HCT116 (cell line): ENCODE measurements at regions not wholly inside any gene's neighbourhood (a gene's known extent, or its start where the extent isn't known, plus 50 kb on each side); places are given as distances from the start of the nearest gene placed in this dataset.
"Not testable (repeated sequence)": the region's sequence is repeated elsewhere in the genome, so short reads cannot be mapped to it uniquely, and the experiment has no call there.

ENCODE experiments used
- EZH2 ChIP-seq: fragments of 200-600 bp; sonication (generic); IDR thresholded peaks from 2 replicates; pipeline ENCODE4 v1.6.1; 2017; ENCODE audit warnings: antibody characterized with exemption, mixed run types
- JUND ChIP-seq: IDR thresholded peaks from 2 replicates; pipeline ENCODE4 v1.6.1; 2012
- POLR2AphosphoS5 ChIP-seq: IDR thresholded peaks from 2 replicates; pipeline ENCODE4 v1.6.1; 2011; ENCODE audit warnings: mild to moderate bottlenecking, low read depth, low read length, moderate library complexity
- RAD21 ChIP-seq: IDR thresholded peaks from 2 replicates; pipeline ENCODE4 v1.6.1; 2012; ENCODE audit warnings: low read depth, mild to moderate bottlenecking
- REST ChIP-seq: IDR thresholded peaks from 2 replicates; pipeline ENCODE4 v1.6.1; 2012; ENCODE audit warnings: low read depth
- SIN3A ChIP-seq: IDR thresholded peaks from 2 replicates; pipeline ENCODE4 v1.6.1; 2012; ENCODE audit warnings: low read depth
- TCF7L2 ChIP-seq: IDR thresholded peaks from 2 replicates; pipeline ENCODE4 v1.7.0; 2011; ENCODE audit warnings: borderline replicate concordance, inconsistent platforms; ENCODE audit not compliant: insufficient read depth, insufficient read length; ENCODE audit errors: extremely low read depth
- ZFX ChIP-seq: fragments of 450-650 bp; IDR thresholded peaks from 2 replicates; pipeline ENCODE4 v1.6.1; 2017
- TF ChIP-seq, protein P1 (sequence below), 3 experiments: fragments of 200-600 bp in 1 of 3; sonication (generic) in 1 of 3; IDR thresholded peaks in 2 of 3; conservative IDR thresholded peaks in 1 of 3; 2 replicates each; pipeline ENCODE4 v1.5.1; 2012 to 2017; ENCODE audit warnings: low read depth in 2 of 3, low read length in 2 of 3, antibody characterized with exemption in 1 of 3, borderline replicate concordance in 1 of 3, control low read depth in 1 of 3, mild to moderate bottlenecking in 1 of 3, mixed read lengths in 1 of 3, mixed run types in 1 of 3, moderate library complexity in 1 of 3; ENCODE audit not compliant: insufficient read depth in 1 of 3
- TF ChIP-seq, protein P2 (sequence below): IDR thresholded peaks from 2 replicates; pipeline ENCODE4 v1.6.1; 2011; ENCODE audit warnings: mild to moderate bottlenecking, low read length, moderate library complexity; ENCODE audit not compliant: insufficient replicate concordance; ENCODE audit errors: extremely low read depth
- TF ChIP-seq, protein P3 (sequence below): IDR thresholded peaks from 2 replicates; pipeline ENCODE4 v1.6.1; 2012

DNA sequence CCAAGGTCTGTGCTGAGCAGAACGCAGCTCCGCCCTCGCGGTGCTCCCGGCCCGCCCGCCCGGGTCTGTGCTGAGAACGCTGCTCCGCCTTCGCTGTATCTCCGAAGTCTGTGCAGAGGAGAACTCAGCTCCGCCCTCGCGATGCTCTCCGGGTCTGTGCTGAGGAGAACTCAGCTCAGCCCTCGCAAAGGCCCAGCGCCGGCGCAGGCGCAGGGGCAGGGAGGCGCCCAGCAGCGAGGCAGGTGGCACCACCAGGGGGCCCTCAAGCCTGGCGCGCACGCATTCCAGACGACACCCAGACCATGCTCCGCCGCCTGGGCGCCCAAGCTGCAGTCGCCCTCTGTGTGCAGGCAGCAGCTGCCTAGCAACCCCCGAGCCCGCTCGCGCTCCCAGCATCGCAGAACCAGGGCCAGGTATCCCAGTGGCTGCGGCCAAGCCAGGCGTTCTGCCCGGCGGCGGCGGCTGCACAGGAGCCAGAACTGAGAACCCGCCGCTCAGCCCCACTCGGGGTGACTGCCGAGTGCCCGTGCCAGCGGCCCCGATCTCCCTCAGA, 672.1 kb upstream of the DEFB115 start:
- TF ChIP-seq, protein P1, sequence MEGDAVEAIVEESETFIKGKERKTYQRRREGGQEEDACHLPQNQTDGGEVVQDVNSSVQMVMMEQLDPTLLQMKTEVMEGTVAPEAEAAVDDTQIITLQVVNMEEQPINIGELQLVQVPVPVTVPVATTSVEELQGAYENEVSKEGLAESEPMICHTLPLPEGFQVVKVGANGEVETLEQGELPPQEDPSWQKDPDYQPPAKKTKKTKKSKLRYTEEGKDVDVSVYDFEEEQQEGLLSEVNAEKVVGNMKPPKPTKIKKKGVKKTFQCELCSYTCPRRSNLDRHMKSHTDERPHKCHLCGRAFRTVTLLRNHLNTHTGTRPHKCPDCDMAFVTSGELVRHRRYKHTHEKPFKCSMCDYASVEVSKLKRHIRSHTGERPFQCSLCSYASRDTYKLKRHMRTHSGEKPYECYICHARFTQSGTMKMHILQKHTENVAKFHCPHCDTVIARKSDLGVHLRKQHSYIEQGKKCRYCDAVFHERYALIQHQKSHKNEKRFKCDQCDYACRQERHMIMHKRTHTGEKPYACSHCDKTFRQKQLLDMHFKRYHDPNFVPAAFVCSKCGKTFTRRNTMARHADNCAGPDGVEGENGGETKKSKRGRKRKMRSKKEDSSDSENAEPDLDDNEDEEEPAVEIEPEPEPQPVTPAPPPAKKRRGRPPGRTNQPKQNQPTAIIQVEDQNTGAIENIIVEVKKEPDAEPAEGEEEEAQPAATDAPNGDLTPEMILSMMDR (IDR thresholded peaks at IDR 0.05 in 2 of 3, conservative IDR thresholded peaks at IDR 0.05 in 1 of 3; ENCODE audit: borderline replicate concordance in 1 of 3, insufficient read depth in 1 of 3, low read depth in 2 of 3, low read length in 2 of 3), result peak; percentile 29 to 54 (median 39); a peak in 5 of 6 replicates
- not testable (repeated sequence) for TF ChIP-seq REST, POLR2AphosphoS5, ZFX, JUND, SIN3A, EZH2, TCF7L2
- TF ChIP-seq, protein P2, sequence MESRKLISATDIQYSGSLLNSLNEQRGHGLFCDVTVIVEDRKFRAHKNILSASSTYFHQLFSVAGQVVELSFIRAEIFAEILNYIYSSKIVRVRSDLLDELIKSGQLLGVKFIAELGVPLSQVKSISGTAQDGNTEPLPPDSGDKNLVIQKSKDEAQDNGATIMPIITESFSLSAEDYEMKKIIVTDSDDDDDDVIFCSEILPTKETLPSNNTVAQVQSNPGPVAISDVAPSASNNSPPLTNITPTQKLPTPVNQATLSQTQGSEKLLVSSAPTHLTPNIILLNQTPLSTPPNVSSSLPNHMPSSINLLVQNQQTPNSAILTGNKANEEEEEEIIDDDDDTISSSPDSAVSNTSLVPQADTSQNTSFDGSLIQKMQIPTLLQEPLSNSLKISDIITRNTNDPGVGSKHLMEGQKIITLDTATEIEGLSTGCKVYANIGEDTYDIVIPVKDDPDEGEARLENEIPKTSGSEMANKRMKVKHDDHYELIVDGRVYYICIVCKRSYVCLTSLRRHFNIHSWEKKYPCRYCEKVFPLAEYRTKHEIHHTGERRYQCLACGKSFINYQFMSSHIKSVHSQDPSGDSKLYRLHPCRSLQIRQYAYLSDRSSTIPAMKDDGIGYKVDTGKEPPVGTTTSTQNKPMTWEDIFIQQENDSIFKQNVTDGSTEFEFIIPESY, result not testable (repeated sequence)
- TF ChIP-seq, protein P3, sequence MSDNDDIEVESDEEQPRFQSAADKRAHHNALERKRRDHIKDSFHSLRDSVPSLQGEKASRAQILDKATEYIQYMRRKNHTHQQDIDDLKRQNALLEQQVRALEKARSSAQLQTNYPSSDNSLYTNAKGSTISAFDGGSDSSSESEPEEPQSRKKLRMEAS, result peak; percentile 48; the same call in 1 of the 2 replicates
- peak; percentile 60 for TF ChIP-seq RAD21
